Type B pancreatic cell (in vitro differentiated cells): ENCODE measurements at regions not wholly inside any gene's neighbourhood (a gene's known extent, or its start where the extent isn't known, plus 50 kb on each side); places are given as distances from the start of the nearest gene placed in this dataset.

Experiments used
- DNase-seq: peaks from one replicate; pipeline ENCODE4 v3.0.0; 2021; ENCODE audit warnings: mixed read lengths; ENCODE audit not compliant: unreplicated experiment; ENCODE audit errors: extremely low spot score
- H3K27ac Mint-ChIP-seq: 2 replicates; pipeline ENCODE4 v1.8.0; 2021; ENCODE audit warnings: mild to moderate bottlenecking, mixed read lengths
- H3K27me3 Mint-ChIP-seq: 2 replicates; pipeline ENCODE4 v1.8.0; 2021; ENCODE audit warnings: mixed read lengths
- H3K36me3 Mint-ChIP-seq: 2 replicates; pipeline ENCODE4 v1.8.0; 2021; ENCODE audit warnings: mixed read lengths
- H3K4me1 Mint-ChIP-seq: one replicate; pipeline ENCODE4 v1.8.0; 2021; ENCODE audit warnings: mixed read lengths; ENCODE audit not compliant: unreplicated experiment
- H3K4me3 Mint-ChIP-seq: 2 replicates; pipeline ENCODE4 v1.8.0; 2021; ENCODE audit warnings: mild to moderate bottlenecking, mixed read lengths
- H3K9me3 Mint-ChIP-seq: 2 replicates; pipeline ENCODE4 v1.8.0; 2021; ENCODE audit warnings: mixed read lengths
- TF ChIP-seq, protein P1 (sequence below): fragments of 200-600 bp; sonication (generic); conservative IDR thresholded peaks from 2 replicates; pipeline ENCODE4 v1.5.0; 2021; ENCODE audit warnings: antibody characterized with exemption, mild to moderate bottlenecking

GRCh38 chr11:119853581-119854360 lies 124.8 kb upstream of the NECTIN1 start:
- no peak for DNase-seq
- Mint-ChIP-seq H3K36me3 (no peaks in the 10 kb centered on the region), H3K27me3 (peaks cover 25% of the 10 kb centered on the region), H3K9me3 (no peaks in the 10 kb centered on the region), H3K4me3 (no peak overlapping the region), H3K4me1 (peaks cover 8% of the 10 kb centered on the region), H3K27ac (no peak overlapping the region)
- TF ChIP-seq, protein P1, sequence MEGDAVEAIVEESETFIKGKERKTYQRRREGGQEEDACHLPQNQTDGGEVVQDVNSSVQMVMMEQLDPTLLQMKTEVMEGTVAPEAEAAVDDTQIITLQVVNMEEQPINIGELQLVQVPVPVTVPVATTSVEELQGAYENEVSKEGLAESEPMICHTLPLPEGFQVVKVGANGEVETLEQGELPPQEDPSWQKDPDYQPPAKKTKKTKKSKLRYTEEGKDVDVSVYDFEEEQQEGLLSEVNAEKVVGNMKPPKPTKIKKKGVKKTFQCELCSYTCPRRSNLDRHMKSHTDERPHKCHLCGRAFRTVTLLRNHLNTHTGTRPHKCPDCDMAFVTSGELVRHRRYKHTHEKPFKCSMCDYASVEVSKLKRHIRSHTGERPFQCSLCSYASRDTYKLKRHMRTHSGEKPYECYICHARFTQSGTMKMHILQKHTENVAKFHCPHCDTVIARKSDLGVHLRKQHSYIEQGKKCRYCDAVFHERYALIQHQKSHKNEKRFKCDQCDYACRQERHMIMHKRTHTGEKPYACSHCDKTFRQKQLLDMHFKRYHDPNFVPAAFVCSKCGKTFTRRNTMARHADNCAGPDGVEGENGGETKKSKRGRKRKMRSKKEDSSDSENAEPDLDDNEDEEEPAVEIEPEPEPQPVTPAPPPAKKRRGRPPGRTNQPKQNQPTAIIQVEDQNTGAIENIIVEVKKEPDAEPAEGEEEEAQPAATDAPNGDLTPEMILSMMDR = no peak

GRCh38 chr11:119852741-119853140 lies 123.7 kb upstream of the NECTIN1 start:
- no peaks in the 10 kb centered on the region for H3K36me3 Mint-ChIP-seq
- TF ChIP-seq, protein P1 = no peak
- no peaks in the 10 kb centered on the region for H3K4me1 Mint-ChIP-seq
- no peaks in the 10 kb centered on the region for H3K9me3 Mint-ChIP-seq
- DNase-seq = no peak
- no peak overlapping the region for H3K4me3 Mint-ChIP-seq
- H3K27ac Mint-ChIP-seq = no peak overlapping the region
- H3K27me3 Mint-ChIP-seq = peaks cover 16% of the 10 kb centered on the region

GRCh38 chr11:119850822-119851409 lies 121.9 kb upstream of the NECTIN1 start:
- H3K36me3 Mint-ChIP-seq = no peaks in the 10 kb centered on the region
- no peaks in the 10 kb centered on the region for H3K9me3 Mint-ChIP-seq
- peak overlapping the region; percentile 41 for H3K27ac Mint-ChIP-seq
- no peak for DNase-seq
- TF ChIP-seq, protein P1 = no peak
- no peaks in the 10 kb centered on the region for H3K4me1 Mint-ChIP-seq
- H3K4me3 Mint-ChIP-seq = no peak overlapping the region
- H3K27me3 Mint-ChIP-seq = peaks cover 9% of the 10 kb centered on the region

GRCh38 chr11:119849872-119850271 lies 120.9 kb upstream of the NECTIN1 start:
- H3K4me3 Mint-ChIP-seq = no peak overlapping the region
- peaks cover 6% of the 10 kb centered on the region for H3K27me3 Mint-ChIP-seq
- no peaks in the 10 kb centered on the region for H3K36me3 Mint-ChIP-seq
- H3K4me1 Mint-ChIP-seq = no peaks in the 10 kb centered on the region
- DNase-seq = no peak
- peak overlapping the region; percentile 35 for H3K27ac Mint-ChIP-seq
- H3K9me3 Mint-ChIP-seq = no peaks in the 10 kb centered on the region
- TF ChIP-seq, protein P1 = no peak

DNA sequence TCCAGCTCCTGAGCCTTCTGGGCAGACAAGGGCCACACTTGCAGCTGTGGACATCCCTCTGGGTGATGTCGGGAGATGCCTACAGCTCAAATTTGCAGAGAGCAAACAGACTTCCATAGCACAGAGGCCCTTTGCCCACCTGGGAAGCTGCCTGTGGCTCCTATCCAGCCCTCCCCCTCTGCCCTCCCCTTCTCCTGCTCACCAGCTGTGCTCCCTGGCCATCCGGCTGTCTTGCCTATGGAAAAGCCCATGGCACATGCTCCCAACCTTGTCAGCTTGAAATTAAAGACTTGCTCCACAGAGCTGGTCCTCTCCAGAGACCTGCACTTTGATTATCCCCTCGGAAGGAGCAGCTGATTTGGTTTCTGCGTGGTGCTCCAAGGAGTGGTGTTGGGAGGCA lies 118.9 kb upstream of the NECTIN1 start:
- Mint-ChIP-seq H3K27ac (no peak overlapping the region), H3K27me3 (peaks cover 2% of the 10 kb centered on the region), H3K4me3 (no peak overlapping the region), H3K9me3 (no peaks in the 10 kb centered on the region), H3K4me1 (no peaks in the 10 kb centered on the region), H3K36me3 (no peaks in the 10 kb centered on the region)
- DNase-seq = no peak
- TF ChIP-seq, protein P1 = no peak
